NCI-H1105 treated with DMSO at 0.1 percent for 48 hours (cell line): ENCODE measurements at regions not wholly inside any gene's neighbourhood (a gene's known extent, or its start where the extent isn't known, plus 50 kb on each side); places are given as distances from the start of the nearest gene placed in this dataset.

Experiments
- DNase-seq: peaks from one replicate; lab custom pipeline; 2025; lab: John Stamatoyannopoulos, UW

DNA sequence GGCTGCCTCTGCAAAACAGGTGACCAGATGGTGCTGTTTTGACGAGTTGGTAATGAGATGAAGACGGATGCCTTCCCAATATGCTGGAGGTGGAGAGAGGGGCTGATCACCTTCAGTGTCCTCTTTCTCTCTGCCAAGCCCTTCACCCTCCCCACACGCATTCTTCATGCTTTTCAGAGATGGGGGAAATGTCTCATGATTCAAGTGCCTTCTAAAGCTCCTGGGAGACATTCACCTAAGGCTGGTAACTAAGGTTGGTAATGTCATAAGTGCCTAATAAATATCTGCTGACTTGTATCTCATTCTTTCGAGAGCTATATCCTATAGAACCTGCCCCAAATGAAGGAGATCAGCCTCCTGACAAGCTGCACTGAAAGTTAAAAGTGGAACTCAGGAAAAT, 86.2 kb upstream of the MBNL2 start:
- no peak for DNase-seq

DNA sequence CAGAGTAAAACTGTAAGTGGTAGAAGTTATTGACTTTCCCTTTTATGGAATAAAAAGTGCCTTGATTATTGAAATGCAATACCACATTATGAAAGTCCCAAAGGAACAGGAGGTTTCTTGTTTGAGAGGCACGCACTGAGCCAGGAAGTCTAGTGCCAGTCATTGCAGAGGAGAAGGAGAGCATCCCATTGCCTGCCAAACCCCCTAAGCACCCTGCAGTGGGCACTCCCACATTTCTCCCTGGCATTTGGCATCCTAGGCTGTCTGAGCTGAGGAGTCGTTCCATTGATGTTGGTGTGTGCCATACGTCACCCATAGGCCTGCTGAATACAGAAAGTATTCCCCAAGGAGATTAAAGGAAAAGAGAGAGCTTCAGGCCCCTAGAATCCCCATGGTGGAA, 85.7 kb upstream of the MBNL2 start:
- no peak for DNase-seq

DNA sequence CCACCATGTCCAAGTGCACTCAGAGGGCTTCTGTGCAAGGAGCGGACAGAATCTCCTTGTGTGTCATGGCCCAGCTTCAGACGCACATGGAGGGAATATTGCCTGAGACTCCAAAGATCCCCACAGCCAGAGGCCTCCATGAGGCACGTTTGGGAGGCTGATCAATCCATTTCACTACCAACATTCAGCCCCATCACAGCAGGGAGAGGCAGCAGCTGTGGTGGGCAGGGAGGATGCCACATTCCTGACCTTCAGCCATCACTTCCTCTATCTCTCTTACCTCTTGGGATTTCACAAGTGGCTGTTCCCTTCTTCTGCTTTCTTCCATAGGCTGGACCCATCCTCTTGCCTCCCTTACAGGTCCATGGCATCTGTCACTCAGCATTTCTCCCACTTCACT, 82.4 kb upstream of the MBNL2 start:
- no peak for DNase-seq

DNA sequence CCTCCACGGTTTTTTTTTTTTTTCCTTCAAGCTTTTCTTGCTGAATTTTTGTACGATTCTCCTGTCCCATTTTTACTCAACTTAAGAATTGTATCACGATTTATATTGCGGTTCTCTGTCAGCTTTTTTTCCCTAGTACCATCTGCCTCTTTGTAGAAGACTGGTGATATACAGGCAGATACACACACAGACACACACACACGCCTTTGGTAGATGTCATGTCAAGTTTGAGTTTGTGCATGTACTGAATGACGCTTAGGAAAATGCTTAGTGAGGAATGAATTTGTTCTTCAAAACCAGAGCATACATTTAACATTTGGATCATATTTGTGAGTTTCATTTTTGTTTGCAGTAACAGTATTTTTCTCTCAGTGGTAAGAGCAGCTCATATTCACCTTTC, 82.0 kb upstream of the MBNL2 start:
- DNase-seq = no peak

DNA sequence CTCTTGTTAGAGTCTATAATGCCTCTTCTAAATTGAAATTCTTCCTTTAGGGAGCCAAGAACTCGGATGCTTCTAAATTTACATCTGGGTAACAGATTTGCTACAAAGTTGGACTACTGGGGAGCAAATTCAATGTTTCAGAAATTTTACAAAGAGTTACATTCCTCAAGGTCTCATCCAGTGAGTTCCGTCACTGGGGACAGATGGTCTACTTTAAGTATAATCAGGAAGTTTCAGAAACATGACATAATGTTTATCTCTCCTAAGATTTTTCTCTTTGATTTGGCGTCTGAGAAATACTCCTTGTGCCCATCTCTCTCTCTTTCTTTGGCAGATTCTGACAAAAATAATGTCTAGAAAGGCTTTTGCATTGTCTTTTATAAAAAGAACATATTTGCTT, 81.5 kb upstream of the MBNL2 start:
- no peak for DNase-seq

DNA sequence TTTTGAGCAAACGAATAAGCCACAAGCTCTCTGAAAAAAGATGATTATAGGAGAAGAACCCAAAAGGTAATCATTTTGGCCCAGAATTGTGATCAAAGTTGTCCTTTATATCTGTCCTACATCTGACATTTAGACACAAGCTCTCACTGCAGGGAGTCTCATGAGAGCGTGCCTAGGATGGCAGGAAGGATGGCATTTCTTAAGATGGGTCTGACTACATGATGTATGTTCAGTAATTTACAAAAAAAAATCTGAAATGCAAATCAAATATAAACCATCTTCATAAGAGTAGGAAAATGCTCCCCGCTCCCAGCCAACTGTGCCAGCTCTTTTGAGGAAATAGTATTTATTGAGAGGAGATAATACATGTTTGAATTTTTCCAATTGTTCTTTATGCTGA, 81.0 kb upstream of the MBNL2 start:
- no peak for DNase-seq

DNA sequence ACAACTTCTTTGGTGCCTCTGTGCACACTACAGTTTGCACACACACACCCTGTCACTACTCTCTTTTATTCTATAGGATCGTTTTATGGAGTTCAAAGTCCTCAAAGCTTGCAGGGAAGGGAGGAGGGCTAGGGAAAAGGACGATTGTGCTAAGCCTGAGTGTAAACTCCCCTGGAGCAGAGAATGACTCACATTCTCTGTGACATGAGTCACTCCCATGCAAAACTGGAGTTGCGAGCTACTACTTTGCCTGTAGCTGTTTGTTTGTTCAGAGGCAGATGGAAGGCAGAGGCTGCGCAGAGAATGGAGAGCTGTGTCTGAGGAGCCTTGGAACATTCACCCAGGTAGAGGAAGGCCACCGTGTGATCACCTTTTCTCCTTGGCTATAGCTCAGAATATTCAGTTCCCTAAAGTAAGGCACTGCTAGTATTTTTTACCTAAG, 80.5 kb upstream of the MBNL2 start:
- DNase-seq = no peak

DNA sequence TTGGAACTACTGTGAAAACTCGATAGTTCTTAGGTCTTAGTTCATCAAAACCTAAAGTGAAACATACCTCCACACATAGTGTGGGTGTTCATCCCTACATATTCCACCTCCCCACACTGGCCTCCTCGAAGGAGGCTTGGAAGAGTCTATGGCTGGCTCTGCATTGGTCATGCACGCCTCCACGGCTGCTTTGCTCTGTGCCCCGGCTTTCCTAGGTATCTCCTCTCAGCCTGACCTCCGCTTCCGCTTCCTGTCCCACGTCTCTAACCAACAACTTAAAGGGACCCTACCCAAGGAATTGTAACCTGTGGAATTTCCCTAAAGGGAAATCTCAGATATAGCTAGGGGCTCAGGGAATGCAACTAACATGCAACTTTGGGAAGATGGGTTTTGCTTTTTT, 79.7 kb upstream of the MBNL2 start:
- no peak for DNase-seq

DNA sequence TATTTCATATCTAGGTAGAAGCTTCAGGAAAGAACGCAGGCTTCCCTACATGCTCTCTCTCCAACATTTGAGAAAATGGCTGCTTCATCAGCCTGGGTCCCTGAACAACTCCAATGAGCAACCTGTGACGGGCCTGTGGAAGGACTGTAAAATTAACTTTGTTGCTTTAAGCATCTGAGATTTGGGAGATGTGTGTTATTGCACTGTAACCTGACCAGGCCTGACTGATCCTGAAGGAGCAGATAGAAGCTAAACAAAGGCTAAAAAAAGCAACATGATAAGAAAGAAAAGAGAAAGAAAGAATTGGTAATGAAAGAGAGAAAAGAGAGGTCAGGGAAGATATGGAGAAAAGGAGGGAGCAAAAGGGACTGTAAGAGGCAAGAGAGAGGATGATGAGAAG, 77.1 kb upstream of the MBNL2 start:
- no peak for DNase-seq

DNA sequence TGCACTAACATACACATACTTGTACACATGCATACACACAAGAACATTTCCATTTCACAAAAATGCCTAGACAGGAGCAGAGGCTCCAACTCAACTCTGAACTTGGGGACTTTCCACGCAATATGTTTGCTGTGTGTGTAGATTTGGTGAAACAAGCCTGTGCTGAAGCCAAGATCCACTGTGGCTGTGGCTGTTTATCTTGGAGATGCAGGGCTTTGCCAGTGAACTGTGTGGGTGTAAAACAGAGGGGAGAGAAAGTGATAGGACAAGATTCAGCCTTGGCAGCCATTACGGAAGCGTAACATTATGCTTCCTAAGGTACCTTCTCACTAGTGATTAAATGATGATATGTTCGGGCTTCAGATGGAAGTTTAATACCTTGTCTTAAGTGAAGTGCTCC, 73.2 kb upstream of the MBNL2 start:
- DNase-seq = no peak

DNA sequence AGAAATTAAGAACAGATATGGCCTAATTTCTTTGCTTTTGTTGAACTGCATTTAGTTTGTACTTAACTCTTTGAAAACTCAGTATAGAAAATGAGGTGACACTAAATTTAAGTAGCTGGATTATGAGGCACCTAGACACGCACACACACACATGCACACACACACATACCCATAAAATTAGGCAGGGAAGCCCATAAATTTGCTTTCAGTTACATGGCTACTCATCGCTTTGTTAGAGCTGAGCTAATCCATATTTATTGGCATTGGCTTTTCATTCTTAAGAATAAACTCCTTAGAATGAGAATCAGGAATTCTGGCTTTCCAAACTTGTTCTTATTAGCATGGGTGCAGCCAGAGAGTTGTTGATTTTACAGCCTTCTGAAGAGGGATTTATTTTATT, 61.7 kb upstream of the MBNL2 start:
- DNase-seq = no peak

DNA sequence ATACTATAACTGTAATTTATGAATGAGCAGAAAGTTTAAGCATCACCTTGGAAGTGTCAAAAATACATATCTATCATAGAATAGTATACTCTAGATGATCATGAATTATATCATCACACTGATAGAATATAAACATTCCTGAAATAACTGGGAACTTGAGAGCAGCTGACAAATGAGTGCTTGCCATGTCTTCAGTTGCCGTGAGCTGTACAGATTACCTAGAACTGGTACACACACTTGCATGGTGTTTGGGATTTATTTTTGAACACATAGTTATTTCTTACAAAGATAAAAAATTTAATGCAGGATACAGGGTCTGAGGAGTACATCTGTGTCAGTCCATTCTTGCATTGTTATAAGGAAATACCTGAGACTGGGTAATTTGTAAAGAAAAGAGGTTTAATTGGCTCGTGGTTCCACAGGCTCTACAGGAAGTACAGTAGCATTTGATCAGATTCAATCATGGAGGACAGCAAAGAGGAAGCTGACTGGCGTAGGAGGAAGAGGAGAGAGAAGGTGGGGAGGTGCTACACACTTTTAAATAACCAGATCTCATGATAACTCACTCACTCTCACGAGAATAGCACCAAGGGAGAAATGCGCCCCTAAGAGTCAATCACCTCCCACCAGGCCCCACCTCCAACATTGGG, 60.4 kb upstream of the MBNL2 start:
- DNase-seq = no peak

DNA sequence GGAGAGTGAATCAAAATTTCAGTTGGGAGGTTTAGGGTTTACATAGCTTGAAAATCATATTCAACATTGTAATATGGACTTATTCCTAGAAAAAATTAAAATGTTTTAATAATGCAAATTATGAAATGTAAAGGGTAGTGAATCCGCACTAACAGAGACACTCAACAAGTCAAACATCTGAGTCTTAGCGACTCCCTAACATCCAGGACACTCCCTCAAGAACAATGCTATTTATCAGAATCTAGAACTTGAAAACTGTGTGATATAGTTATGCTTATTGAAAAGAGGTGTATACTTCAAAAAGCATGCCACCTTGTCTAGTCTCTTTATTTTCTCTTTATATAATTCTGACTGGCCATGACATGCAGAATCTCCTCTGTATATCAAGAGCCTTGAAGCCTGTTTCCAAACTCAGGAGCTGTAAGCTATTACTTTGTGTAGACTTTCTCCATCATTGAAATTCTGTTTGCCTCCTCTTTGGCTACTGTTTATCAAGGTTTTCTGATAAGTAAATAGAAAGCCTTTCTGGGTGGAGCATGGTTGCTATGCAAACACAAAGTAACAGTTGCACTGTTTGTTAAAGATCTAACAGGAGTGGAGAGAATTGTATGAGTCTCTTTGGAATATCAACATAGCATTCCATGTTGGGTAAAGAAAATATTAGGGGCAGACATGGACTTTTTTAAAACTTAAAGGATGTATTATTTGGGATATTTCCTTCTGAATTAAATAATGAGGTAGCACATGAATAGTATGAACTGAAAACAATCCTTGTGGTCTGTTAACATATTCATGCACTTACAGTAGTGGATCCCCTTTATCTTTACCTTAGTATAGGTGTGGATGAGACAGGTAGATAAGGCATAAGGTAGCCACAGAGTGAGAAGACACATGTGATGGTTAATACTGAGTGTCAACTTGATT, 56.4 kb upstream of the MBNL2 start:
- no peak for DNase-seq

DNA sequence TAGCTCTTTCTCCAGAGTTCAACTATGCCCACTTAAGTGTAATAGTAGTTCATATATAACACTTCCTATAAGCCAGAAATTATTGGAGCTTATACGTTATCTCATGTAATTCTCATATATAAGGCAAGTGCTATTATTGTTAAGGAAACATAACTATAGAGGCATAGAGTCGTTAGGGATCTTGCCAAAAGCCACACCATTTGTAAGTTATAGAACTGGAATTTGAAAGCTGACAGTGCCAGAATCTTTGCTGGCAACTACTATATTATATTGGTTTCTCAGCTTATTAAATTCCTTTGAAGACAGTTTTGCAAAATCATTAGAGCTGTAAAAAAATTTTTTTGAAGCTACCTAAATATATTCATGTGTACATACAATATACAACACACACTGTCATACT, 51.0 kb upstream of the MBNL2 start:
- DNase-seq = no peak
